ENCODE measurements at regions not wholly inside any gene's neighbourhood (a gene's known extent, or its start where the extent isn't known, plus 50 kb on each side); places are given as distances from the start of the nearest gene placed in this dataset.
"Not testable (repeated sequence)": the region's sequence is repeated elsewhere in the genome, so short reads cannot be mapped to it uniquely, and the experiment has no call there.

DNA sequence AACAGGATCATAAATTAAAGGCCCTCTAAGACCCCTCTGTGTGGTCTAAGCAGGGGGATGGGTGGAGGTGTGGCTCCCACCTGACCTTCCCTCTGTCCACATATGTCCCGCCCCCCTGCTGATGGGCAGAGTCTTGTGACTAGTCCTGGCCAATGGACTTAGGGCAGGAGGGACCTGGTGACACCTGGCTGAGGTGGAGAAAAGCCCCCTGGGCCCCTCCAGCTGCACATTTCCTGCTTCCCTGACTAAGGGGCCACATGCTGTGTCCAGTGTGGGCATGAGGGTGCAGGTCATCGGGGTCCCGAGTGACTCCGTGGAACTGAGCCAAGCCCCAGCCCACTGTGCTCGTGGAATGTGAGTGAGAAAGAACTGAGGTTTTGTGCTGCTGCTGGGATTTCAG, 254.7 kb downstream of the ADGRD1 start:
- Histone ChIP-seq H3K27me3 (ENCODE audit: control insufficient read depth, insufficient read depth, low read length) (no peaks in the 10 kb centered on the region), H3K36me3 (replicated peaks; ENCODE audit: control insufficient read depth, insufficient read depth, low read length) (no peaks in the 10 kb centered on the region), H3K4me3 (ENCODE audit: insufficient read depth, low read depth, low read length) (no peak overlapping the region)
- no peak for DNase-seq

DNA sequence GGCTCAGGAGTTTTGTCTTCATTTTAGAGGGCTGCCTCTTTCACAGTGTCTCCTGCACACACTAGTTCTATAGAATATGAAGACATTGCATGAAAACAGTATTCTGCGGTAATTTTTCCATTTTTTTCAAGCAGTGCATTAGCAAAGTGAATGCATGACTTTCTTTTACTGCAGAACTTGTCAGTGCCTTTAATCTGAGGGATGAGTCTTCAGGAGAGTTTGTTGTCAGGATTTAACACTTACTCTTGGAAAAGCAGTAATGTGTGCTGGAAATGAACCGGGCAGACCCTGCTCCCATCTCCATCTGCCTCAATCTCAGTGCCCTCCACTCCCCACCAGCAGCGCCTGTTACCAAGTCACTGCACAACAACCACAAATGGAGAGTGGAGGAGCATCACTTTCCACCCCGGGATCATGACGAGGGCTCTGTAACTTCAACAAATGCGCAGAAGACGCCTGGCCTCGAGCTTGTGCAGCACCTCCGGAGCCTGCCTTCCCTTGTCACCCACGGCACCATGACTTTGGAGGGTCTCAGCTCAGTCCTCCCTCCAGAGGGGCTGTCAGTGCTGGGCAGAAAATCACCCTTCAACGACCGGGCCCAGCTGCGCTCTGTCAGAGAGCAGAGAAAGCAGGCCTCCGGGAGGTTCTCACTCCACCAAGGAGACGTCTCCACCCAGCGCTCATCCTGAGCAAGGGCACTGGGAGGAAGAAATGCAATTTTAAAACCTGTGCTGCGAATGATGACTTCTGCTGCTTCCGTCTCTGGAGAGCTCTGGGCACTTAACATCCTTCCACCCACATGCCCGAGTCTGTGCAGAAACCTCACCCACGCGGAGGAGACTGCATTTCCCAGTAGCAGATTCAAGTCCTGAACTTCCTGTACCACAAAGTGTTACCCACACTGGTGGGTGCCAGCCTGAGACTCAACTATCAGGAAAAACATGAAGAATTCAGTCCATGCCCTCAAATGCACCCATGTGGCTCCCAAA, 255.7 kb downstream of the ADGRD1 start:
- H3K4me3 ChIP-seq (ENCODE audit: insufficient read depth, low read depth, low read length): no peak overlapping the region
- no peaks in the 10 kb centered on the region for H3K27me3 ChIP-seq (ENCODE audit: control insufficient read depth, insufficient read depth, low read length)
- DNase-seq: no peak
- H3K36me3 ChIP-seq (replicated peaks; ENCODE audit: control insufficient read depth, insufficient read depth, low read length): no peaks in the 10 kb centered on the region

GRCh38 chr12:131210506-131211339, 257.0 kb downstream of the ADGRD1 start:
- no peaks in the 10 kb centered on the region for H3K27me3 ChIP-seq (ENCODE audit: control insufficient read depth, insufficient read depth, low read length)

GRCh38 chr12:131211340-131211938, 257.7 kb downstream of the ADGRD1 start:
- DNase-seq: no peak
- H3K27me3 ChIP-seq (ENCODE audit: control insufficient read depth, insufficient read depth, low read length): no peaks in the 10 kb centered on the region
- no peak overlapping the region for H3K4me3 ChIP-seq (ENCODE audit: insufficient read depth, low read depth, low read length)
- no peaks in the 10 kb centered on the region for H3K36me3 ChIP-seq (replicated peaks; ENCODE audit: control insufficient read depth, insufficient read depth, low read length)

More at GRCh38 chr12:131210506-131211339, 257.0 kb downstream of the ADGRD1 start:
- no peak for DNase-seq
- H3K4me3 ChIP-seq (ENCODE audit: insufficient read depth, low read depth, low read length): no peak overlapping the region
- H3K36me3 ChIP-seq (replicated peaks; ENCODE audit: control insufficient read depth, insufficient read depth, low read length): no peaks in the 10 kb centered on the region

DNA sequence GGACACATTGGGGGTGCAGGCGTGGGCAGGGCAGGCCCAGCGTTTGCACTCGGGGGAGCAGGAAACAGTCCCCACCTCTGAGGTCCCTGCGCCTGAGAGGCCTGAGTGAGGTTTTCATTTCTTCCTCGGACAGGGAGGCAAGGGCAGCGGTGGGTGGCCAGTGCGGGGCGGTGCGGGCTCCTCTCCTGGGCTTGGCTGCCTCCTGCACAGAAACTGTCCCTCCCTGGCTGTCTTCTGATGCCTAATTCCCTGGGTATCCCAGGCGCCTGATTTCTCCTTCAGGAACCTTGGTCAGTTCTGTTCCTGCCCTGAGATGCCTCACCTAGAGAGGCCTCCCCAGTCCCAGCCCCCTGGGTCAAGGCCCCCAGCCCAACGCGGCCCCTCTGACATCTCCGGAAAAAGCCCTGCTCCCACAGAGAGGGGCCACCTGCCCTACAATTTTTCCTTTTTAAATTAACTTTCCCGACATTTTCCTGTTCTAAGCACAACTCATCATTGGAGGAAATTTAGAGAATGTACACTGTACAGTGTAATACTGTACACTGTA, 260.3 kb downstream of the ADGRD1 start:
- H3K4me3 ChIP-seq (ENCODE audit: insufficient read depth, low read depth, low read length): no peak overlapping the region
- no peaks in the 10 kb centered on the region for H3K27me3 ChIP-seq (ENCODE audit: control insufficient read depth, insufficient read depth, low read length)
- H3K36me3 ChIP-seq (replicated peaks; ENCODE audit: control insufficient read depth, insufficient read depth, low read length): no peaks in the 10 kb centered on the region
- DNase-seq: no peak

DNA sequence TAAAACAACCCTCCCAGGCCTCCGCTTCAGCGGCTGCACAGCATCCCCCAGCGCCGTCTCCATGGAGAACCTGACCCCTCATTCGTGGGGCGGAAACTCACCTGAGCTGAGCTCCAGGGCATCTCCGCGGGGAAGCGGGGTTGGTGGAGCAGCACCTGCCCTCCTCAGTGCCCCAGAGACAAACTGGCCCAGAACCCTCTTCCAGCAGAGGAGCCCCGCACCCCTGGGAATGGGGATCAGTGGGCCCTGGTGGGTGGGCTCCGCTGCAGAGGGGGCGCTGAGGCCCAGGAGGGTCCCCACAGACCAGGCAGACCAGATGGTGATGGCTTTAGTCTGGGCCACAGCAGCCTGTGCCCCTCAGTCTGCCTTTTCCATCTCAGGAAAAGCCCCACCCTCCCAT, 261.2 kb downstream of the ADGRD1 start:
- H3K36me3 ChIP-seq (replicated peaks; ENCODE audit: control insufficient read depth, insufficient read depth, low read length); H3K27me3 ChIP-seq (ENCODE audit: control insufficient read depth, insufficient read depth, low read length); DNase-seq; H3K4me3 ChIP-seq (ENCODE audit: insufficient read depth, low read depth, low read length): not testable (repeated sequence)

- not testable (repeated sequence) for H3K36me3 ChIP-seq (replicated peaks; ENCODE audit: control insufficient read depth, insufficient read depth, low read length); H3K27me3 ChIP-seq (ENCODE audit: control insufficient read depth, insufficient read depth, low read length); H3K4me3 ChIP-seq (ENCODE audit: insufficient read depth, low read depth, low read length); DNase-seq
These were observed 262.9 kb downstream of the ADGRD1 start for GRCh38 chr12:131216587-131216986.

DNA sequence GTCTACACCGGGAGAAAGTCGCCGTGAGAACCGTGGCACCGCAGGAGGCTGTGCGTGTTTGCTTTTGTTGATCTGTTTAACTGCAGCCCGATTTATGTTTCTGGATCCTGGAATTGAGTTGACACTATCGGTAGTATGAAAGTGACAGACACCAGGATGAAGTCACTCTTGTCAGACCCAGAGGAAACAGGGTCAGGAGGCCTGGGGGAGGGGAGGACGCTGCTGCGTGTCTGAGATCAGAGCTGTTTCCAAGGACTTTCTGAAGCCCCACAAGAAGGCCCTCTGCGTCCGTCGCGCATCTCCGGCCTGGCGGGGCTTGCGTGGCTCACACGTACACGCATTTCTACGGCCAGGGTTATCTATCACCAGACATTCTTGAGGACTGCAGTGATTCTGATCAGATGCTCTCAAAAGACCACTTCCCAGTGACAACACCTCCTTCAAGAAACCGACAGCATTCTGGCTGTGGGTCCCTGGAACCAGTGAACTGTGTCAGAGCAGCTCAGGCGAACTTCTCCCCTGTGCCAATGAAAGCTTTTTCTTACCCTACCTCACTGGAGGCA, 263.4 kb downstream of the ADGRD1 start:
- peak; percentile 54 for DNase-seq

DNA sequence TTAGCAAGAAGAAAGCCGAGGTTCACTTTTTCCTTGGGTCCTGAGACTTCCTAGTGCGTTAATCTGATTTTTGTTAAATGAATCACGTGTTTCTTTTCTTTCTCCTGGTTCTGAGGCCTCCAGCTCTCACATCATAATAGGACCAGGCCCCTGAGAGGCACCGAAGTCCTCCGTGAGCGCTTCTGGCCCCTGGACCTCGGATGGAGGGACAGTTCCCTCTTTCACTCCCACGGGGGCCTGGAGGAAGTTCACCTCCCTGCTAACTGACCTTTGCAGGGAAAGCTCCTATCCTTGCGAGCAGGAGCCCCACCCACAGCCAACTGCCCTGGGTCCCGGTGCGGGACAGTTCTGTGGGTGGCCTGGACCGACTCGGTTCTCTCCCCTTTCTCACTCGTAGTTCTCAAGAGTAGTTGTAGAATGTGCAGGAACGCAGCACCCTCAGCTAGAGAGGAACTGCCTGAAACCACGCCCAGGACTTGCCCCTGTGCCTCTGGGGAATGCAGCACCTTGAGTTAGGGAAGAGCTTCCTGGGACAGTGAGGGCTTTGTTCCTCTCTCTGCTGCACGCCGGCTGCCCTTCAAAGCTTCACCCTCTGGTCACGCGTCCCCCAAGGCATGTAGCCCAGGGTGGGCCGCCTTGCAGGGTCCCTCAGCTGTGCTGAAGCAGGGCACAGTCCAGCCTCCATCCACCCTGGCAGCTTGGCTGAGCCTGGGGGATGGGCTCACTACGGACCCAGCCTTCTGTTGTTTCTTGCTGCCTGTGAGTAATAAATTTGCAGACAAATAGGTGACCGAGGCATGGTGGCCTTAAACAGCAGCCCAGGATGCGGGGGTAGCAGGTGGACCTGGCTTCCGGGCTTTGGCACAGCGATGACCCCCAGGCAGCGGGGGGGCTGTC, 264.6 kb downstream of the ADGRD1 start:
- Histone ChIP-seq H3K36me3 (replicated peaks; ENCODE audit: control insufficient read depth, insufficient read depth, low read length) (no peaks in the 10 kb centered on the region), H3K27me3 (ENCODE audit: control insufficient read depth, insufficient read depth, low read length) (no peaks in the 10 kb centered on the region), H3K4me3 (ENCODE audit: insufficient read depth, low read depth, low read length) (no peak overlapping the region)
- peak; percentile 84 for DNase-seq

More for the DNA sequence above, 263.4 kb downstream of the ADGRD1 start:
- no peaks in the 10 kb centered on the region for H3K27me3 ChIP-seq (ENCODE audit: control insufficient read depth, insufficient read depth, low read length)
- no peaks in the 10 kb centered on the region for H3K36me3 ChIP-seq (replicated peaks; ENCODE audit: control insufficient read depth, insufficient read depth, low read length)
- no peak overlapping the region for H3K4me3 ChIP-seq (ENCODE audit: insufficient read depth, low read depth, low read length)

- H3K4me3 ChIP-seq (ENCODE audit: insufficient read depth, low read depth, low read length): no peak overlapping the region
- no peaks in the 10 kb centered on the region for H3K36me3 ChIP-seq (replicated peaks; ENCODE audit: control insufficient read depth, insufficient read depth, low read length)
- no peaks in the 10 kb centered on the region for H3K27me3 ChIP-seq (ENCODE audit: control insufficient read depth, insufficient read depth, low read length)
- DNase-seq: peak; percentile 25
These were observed 265.4 kb downstream of the ADGRD1 start for GRCh38 chr12:131218923-131219669.

DNA sequence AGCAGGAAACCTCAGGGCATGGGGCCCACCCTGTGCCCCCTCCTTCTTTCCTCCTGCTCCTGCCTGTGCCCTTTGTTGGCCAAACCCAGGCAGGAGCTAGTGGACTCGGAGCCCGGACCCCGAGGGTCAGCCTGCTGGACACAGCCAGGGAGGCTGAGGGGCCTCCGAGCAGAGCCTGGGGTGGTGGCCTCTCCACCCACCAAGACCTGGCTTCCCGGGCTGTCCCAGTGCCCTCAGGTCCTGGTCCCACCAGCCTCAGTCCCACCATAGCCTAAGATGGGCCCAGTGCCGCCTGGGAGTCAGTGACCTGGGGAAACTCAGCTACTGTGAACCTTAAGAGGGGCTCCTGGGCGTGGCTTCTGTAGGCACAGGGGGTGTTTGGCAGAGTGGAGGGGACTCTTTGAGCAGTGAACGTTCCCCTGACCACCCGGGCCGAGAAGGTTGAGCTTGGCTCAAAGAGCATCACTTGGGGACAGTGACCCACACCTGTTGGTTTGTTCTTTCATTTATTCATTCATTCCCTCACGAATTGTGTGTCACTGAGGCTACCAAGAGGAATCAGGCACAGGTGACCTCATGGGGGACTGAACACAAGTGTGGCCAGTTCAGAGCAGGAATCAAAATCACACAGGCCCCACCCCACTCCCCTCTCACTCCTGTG, 266.1 kb downstream of the ADGRD1 start:
- Histone ChIP-seq H3K27me3 (ENCODE audit: control insufficient read depth, insufficient read depth, low read length) (no peaks in the 10 kb centered on the region), H3K36me3 (replicated peaks; ENCODE audit: control insufficient read depth, insufficient read depth, low read length) (no peaks in the 10 kb centered on the region), H3K4me3 (ENCODE audit: insufficient read depth, low read depth, low read length) (no peak overlapping the region)
- no peak for DNase-seq

- DNase-seq: no peak
- Histone ChIP-seq H3K4me3 (ENCODE audit: insufficient read depth, low read depth, low read length) (no peak overlapping the region), H3K36me3 (replicated peaks; ENCODE audit: control insufficient read depth, insufficient read depth, low read length) (no peaks in the 10 kb centered on the region), H3K27me3 (ENCODE audit: control insufficient read depth, insufficient read depth, low read length) (no peaks in the 10 kb centered on the region)
These were observed 266.6 kb downstream of the ADGRD1 start for GRCh38 chr12:131220331-131220685.

All from H7 (cell line).